ENCODE measurements at regions not wholly inside any gene's neighbourhood (a gene's known extent, or its start where the extent isn't known, plus 50 kb on each side); places are given as distances from the start of the nearest gene placed in this dataset.

DNA sequence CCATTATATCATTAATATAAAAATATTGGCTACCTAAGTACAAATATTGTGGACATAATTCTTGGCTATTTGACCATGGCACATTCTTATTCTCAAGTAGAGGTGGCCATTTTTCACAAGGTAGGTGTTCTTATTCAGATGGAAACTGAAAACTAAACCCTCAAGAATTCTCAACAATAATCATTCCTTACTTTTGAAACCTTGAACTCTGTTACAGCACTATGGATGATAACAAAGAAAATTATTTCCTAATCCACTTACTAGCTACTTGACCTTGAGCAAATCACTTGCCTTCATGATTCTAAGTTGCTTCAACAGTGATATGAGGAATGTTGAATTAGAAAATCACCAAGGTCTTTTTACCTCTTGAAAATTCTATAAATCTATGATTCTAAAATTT is 482.2 kb downstream of the PTPRC start:
- DNase-seq, result no peak

DNA sequence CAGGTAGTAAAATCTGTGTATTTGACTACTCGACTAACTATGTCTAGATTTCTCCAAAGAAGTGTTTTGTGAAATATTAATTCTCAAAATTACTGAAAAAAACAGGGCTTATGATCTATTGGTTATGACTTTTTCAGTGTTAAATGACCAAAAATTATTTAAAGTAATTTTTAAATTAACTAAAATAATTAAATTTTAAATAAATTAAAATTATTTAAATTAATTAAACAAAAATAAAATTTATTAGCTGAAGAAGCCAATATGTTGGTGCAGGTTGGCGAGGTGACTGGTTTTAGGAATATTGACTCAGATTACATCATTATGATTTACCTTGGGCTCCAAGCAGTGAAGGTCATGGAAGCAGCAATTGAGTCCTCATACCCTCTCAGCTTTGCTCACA is 483.2 kb downstream of the PTPRC start:
- DNase-seq, result no peak

DNA sequence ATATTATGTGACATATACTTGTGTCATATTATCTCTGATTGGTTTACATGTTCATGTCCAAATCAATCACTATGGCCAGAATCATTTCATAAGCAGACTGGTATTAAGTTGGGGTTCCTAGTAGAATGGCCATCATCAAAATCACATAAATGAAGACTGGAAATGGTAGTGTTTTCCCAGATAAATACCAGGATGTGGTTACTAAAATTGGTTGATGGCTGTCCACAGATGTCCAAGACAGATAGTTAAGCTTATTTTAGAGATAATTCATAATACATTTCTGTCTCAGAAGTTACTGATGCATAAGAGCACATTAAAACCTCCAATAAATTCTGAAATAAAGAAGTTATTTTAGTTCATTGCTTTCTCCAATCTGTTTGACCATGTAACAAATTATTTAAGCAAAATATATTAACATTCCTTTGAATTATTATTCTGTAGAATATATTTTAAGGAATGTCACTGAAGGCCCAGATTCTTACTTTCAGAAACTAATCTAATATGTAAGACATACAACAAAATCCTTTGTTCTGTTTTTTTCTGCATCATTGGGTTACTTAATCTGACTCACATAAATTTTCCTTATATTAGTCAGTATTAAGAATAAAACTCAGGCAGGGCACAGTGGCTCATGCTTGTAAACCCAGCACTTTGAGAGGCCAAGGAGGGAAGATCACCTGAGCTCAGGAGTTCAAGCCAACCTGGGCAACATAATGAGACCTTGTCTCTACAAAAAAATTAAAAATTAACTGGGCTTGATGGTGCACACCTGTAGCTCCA is 483.9 kb downstream of the PTPRC start:
- no peak for DNase-seq

DNA sequence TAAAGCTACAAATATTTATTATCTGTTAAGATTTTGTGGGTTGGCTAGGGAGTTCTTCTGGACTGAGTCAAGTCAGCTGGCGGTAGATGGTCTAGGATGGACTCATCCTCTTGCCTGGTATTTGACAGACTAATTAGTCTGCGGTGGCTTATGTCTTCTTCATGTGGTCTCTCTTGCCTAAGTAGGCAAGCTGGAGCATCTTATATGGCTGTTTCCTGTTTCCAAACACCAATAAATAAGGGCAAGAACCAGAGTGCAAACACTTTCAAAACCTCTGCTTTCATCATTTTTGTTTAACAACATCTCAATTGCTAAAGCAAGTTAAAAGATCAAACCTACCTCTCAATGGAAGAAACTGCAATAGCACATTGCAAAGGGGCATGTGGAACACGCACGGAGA is 484.8 kb downstream of the PTPRC start:
- DNase-seq, result no peak

DNA sequence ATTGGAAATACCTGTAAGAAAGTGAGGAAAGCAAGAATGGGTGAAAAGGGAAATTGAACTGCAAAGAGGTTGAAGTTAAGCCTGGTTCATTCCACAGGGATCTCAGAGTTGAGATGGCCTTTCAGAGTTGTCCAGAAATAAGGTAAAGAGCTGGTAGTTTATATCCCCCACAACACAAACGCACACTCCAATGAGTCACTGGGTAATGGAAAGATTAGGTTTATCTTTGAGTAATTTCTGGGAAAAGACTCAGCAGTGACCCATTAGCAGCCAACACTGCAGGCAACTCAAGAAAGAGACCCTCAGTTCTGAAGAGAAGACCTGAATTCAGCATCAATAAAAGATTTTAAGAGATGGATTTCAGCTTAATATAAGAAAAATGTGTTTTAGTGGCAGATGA is 485.5 kb downstream of the PTPRC start:
- no peak for DNase-seq

DNA sequence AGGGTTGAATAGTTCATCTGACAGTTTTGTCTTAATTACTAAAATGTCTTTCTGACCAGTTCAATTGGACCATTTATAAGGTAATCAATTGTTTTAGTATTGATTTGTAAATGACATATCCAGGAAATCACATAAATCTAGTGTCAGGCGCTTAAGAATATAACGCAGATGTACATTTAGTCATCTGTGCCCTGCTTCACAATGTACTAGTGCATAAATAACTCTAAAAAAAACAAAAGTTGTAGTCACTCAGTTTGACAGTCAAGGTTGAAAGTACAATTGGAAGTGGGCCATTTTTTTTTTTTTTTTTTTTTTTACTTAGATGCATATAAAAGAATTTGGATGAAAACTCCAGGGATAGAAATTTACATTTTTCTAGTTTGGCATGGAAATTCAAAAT is 490.4 kb downstream of the PTPRC start:
- no peak for DNase-seq

DNA sequence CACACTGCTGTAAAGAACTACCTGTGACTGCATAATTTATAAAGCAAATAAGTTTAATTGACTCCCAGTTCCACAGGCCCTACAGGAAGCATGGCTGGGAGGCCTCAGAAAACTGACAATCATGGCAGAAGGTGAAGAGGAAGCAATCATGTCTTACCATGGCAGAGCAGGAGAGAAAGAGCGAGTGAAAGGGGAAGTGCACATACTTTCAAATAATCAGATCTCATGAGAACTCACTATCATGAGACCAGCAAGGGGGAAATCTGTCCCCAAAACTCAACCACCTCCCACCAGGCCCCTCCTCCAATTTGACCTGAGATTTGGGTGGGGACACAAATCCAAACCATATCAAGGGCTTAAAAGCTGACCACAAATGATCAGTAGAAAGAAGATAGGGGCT is 493.2 kb downstream of the PTPRC start:
- no peak for DNase-seq

DNA sequence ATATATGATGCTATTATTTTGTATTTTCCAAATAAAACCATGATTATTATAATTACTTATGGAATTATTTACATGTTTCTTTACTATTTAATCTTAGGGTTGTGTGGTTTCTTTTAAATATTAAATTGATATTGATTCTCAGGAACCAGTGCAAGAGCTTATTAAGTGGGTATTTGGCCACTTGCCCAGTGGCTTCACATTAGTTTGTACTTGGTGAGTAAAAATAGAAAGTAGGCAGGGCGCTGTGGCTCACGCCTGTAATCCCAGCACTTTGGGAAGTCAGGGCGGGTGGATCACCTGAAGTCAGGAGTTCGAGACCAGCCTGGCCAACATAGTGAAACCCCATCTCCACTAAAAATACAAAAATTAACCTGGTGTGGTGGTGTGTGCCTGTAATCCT is 497.1 kb downstream of the PTPRC start:
- no peak for DNase-seq

DNA sequence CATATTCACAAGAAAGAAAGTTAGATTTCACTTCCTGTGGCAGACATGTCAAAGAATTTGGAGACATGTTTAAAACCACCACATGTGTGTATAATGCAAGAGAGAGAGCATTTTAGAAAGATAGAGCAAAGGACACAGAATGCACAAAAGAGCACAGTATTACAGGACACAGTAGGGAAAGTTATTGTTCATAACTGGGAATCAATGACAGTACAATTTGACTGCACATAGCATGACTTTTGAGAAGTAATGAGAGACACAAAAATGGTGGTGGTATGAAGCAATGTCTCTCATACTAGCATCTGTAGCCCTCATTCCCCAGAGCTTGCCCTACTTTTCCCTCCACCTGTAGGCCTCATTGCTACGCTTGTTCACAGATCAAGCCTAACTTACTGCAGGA is 499.2 kb downstream of the PTPRC start:
- DNase-seq, result no peak

DNA sequence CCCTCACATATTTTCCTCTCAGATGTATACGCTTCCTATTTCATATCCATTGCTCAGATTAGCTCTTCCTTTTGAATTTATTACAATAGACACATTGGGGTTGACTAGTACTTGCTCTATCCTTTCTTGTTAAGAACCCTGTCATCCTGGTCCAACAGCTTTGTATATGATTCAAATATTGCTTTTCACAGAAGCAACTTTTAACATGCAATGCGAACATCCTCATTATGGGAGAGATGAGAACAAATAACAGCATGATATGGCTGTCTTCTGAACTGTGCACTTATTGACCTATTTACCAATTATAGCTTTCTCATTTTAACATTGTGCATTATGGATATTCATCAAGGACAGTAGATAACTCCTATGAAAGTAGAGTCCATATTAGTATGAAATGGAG is 510.8 kb downstream of the PTPRC start:
- DNase-seq, result no peak

DNA sequence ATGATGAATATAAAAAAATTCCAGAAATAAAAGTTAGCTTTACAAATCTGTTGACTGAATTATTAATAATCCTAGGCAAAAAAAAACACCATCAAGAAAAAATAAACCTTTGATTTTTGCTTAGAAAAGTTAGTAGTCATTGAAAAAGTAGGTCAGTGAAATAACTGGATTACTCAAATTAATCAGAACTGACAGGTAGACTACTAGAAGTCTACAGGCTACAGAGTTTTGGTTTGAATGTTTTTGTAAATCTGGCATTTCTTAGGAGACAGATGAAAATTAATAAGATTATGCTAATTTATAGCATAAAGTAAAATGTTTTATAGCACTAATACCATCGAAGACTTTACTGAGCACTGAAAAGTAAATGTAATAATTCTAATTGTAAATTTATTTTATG is 511.9 kb downstream of the PTPRC start:
- no peak for DNase-seq

DNA sequence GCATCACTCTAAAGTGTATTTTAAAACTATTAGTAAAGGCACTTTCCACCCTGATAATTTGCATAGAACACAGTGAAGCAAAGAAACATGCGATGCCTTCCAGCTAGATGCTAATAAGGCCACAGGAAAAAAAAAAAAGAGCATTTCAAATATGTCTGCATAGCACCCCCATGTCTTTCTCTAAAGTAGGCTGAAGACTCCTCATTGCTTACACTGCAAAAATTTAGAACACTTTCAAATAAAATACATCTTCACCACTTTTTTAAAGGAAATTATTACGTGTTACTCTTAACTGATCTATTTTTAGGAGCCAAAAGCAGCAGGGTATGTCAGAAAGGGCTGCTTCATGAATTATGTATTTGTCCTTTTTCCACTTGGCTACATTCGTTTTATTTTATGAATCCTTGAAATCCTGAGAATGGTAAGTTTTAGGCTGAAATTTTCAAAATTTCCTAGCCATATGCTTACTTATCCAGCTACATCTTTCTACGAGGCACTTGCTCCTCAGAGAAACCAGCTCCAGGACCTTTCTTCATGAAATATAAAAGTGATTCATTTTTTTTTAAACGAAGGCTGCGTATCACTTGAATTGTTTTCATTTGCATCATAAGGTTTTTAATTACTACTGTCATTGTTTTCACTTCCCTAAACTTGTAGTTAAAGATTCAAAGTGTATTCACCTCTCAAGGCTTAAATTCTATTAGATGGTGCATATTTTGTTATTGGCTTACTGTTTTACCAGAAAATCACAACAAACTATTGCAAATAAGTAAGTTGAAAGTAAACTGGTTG is 513.0 kb downstream of the PTPRC start:
- DNase-seq, result no peak

DNA sequence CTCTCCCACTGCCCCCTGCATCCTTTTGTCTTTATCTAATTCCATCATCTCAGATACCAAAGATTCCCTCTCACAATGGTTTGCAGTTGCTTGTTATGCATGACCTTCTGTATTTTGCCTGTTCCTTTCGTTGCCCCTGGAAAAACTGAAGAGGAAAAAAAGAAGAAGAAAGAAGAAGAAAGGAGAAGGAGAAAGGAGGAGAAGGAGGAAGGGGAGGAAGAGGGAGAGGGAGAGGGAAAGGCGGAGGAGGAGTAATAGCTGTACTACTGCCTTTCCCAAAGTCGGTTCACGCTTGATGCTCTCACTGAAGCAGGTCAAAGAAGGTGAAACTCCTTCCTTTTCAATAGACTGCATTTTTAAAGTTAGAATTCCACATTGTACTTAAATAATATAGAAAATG is 513.8 kb downstream of the PTPRC start:
- no peak for DNase-seq

DNA sequence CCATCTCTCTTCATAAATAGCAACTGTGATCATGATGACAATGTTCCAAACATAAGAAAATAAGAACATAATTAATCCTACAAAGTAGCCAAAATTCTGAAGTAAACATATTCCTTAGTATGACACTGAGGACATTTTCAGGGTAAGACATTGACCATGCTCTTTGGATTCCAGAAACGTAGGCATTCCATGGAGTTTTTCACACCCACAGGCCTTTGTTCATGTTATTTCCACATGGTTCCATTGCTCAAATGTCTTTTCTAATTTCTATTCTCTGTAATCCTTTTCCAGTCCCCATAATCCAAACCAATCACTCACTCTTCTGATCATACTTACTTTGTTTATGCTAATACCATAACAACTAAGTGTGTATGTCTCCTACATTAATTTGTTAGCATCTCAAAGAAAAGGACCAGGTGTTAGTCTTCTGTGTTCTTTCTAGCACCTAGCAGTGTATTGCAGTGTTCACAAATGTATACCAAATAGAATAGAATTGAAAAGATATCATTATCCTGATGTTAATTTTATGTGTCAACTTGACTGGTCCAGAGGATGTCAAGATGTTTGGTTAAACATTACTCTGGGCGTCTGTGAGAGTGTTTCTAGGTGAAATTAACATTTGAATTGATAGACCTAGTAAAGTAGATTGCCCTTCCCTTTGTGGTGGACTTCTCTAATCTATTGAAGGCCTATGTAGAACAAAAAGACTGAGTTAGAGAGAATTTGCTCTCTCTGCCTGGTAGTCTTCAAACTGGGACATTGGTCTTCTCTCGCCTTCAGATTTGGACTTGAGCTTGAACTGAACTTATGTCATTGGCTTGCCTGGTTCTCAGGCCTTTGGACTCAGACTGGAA is 516.6 kb downstream of the PTPRC start:
- DNase-seq, result no peak

DNA sequence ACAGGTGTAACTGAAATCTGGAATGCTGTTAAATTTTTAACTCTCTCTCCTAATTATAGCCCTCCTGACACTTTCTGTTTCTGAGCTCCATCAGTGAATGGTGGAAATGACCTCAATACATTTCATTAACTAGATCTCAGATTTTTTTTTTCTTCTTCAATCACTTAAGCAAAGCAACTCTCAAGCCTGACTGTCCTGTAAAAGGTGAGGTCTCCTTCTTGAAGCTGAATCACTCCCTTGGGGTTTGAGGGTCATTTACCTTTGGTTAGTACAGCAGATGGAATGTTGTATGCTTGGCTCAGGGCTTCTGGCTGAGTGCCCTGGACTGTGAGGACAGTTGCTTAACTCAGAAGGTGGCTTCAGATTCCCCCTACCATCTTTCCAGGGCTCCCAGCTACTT is 518.7 kb downstream of the PTPRC start:
- no peak for DNase-seq

DNA sequence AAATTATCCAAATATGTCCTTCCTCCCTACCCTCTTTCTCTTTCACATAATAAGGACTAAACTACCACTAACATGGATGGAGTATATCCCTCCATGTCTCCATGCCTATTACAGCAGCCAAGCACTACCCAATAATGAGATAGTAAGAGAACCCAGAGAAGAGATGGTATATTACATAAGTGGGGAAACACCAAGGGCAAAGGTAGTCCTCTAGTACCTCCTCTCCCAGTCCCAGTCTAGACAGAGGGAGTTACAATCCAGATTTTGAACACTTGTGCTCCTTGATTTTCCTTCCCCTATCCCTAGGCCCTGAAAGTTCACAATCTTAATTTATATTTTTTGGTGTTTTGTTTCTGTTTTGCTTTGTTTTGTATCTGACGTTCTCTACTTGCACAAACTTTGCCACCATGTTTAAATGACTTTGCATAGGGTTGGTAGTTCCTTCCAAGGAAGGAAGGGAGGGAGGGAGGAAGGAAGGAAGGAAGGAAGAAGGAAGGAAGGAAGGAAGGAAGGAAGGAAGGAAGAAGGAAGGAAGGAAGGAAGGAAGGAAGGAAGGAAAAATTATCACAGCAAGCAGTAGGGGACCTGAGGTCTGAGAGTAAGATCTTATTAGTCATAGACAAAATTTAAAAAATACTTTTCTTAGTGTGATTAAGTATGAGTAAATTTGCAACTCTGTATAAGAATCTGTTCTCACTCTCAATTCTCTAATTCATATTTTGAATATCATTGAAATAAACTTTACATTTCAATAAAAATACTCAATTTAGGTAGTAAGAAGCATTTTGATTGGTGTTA is 521.9 kb downstream of the PTPRC start:
- no peak for DNase-seq

DNA sequence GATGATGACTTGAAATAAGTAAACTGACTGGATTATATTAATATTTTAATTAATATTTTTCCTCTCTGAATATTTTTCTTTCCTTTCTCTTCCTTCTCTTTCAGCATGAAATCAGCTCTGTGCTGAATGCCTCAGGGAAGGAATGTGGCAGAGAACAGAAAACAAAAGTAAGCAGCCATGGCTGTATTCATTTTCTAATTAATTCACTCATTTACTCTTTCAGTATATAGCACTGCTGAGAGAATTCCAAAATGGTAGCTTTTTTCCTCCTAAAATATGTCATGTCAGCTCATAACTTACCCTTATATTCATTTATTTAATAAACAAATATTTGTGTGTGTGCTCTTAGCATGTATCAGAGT is 522.5 kb downstream of the PTPRC start:
- no peak for DNase-seq

DNA sequence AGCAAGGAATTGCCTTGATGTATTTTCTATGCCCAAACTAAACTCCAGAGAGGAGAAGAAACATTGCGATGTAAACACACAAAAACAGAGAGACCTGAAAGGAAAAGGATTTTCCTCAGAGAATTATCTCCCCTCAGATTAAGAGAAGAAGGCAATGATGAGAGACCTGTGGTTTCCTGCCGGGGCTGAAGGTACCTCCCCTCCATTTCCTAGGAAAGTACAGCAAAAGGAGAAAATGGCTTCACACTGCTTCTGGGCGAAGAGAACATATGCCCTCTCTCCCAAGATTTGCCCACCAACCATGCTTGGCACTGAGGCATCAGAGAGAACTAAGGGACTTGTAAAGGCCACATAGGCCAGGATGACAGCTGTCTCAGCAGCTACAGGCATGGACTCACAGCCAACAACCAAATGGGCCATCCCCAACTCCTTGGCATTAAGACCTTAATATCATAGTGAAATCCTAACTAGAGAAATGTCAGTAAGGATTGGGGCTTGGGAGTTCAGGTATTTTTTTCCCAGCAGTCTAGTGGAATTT is 523.0 kb downstream of the PTPRC start:
- DNase-seq, result peak in 1 of 2 experiments; percentile 27

DNA sequence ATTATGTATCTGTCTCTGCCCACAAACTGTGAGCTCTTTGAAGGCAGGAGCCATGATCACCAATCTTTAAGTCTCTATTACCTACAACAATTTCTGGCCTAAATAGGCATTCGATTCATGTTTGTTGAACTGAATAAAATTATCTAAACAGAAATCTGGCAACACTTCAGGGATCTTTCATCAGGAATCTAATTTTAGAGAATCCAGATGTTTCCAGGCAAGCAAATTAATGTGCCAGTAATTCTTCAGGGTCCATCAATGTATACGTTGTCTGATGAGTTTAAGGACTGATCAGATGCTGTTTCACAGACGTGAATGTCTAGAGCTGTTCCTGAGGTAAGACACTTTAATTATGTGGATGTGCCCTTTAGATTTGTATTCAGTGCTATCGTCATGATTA is 524.4 kb downstream of the PTPRC start:
- DNase-seq, result no peak

DNA sequence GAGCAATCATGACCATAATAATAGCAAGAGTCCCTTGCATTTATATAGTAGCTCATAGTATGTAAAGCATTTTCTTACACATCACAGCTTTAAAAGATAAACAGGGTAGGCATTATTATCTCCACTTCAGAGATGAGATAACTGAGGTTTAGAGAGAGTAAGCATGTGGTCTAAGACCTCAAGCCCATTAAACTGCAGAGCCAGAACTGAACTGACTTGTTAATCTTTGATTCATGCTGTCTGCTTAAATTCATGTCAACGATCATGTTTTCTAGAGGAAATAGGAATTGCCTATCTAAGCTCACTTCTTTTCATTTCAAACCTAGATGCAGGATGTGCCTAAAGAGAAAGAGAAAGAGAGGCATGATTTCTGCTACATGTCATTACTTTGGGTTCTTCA is 524.8 kb downstream of the PTPRC start:
- DNase-seq, result no peak

DNA sequence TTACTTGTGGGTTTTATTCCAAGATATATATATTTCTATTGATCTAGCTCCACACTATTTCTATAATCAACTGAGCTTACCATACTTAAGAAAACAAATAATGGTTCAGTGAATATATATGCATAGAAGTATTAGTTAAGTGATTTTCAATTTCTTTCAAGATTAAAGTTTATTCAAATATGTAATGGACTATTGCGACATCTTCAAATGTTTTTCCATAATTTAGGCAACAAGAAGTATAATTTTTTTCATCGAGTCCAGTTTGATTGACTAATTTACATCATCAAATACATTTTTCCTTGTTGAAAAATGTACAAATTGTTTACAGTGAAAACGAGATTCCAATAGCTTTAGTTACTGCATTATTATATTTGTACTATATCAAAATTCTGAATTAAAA is 528.6 kb downstream of the PTPRC start:
- no peak for DNase-seq

DNA sequence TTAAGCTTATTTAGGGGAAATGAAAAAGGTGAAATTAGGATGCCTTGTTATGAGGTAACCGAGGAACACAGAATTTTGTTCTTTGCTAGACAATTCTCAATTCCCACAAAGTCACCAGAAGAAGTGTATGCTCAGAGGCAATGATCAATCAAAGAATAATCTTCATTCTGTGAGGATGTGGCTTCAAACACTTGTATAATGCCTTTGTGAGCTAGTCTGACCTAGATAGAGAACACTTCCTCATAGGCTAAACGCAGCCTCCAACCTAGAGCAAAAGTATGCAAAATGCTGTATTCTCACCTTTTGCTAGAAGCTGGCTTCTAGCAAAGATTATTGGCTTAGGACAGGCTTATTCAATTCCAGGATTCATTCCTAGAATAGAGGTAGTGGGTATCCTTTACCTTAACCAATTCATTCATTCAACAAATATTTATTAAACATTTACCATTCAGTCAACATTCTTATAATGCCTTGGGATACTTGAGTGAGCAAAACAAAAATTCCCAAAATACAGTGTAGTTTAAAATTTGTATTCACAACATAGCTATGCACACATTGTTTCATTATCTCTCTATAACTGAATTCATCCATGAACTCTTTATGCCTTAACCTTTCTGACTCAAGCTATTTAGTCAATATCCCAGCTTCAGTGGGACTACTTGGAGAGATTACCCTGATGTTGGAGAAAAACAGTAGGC is 530.2 kb downstream of the PTPRC start:
- DNase-seq, result no peak
